HCT116 (cell line): ENCODE measurements at regions not wholly inside any gene's neighbourhood (a gene's known extent, or its start where the extent isn't known, plus 50 kb on each side); places are given as distances from the start of the nearest gene placed in this dataset.

Experiments used
- ATAC-seq: fragments of 200-7000 bp; cut with Tn5 transposase; 2 replicates; pipeline ENCODE4 v1.9.1; 2020; ENCODE audit warnings: mild to moderate bottlenecking, moderate library complexity
- BruUV-seq: library from RNA; stranded (reverse); fragments of 400-500 nt; replicated peaks from 2 replicates; lab custom pipeline; 2021; lab: Mats Ljungman, UMichigan
- CTCF ChIA-PET: fragments of 300-600 bp; sonication (Branson Sonifier 250); formaldehyde crosslinking; loops from one replicate; lab custom pipeline; 2021; ENCODE audit warnings: antibody characterized with exemption; lab: Charles Lee
- POLR2A ChIA-PET: fragments of 300-600, 350-600 bp; sonication (Branson Sonifier 250); formaldehyde crosslinking; loops from one replicate; lab custom pipeline; 2021; ENCODE audit warnings: antibody characterized with exemption; lab: Charles Lee
- RAD21 ChIA-PET, 2 experiments: fragments of 300-600 bp; sonication (Branson Sonifier 250); formaldehyde crosslinking; loops; one replicate each; lab custom pipeline; 2023; ENCODE audit warnings: low total read pairs in 2 of 2; ENCODE audit not compliant: uncharacterized antibody in 2 of 2, unreplicated experiment in 2 of 2, low non-redundant PET in 1 of 2; lab: Charles Lee
- DNase-seq: peaks from one replicate; pipeline ENCODE4 v3.0.0-alpha.2; 2010; ENCODE audit warnings: low read depth, low spot score
- H2AFZ ChIP-seq: fragments of 200-600 bp; shearing (Covaris generic), sonication (generic); 2 replicates; pipeline ENCODE4 v1.6.1; 2017; ENCODE audit warnings: low read depth, mixed run types, mixed read lengths, antibody characterized with exemption, low read length; ENCODE audit not compliant: poor library complexity, severe bottlenecking
- H3K27ac ChIP-seq: 2 replicates; pipeline ENCODE4 v1.5.1; 2012; ENCODE audit warnings: low read depth, low read length
- H3K27me3 ChIP-seq: fragments of 200-600 bp; sonication (generic); 2 replicates; pipeline ENCODE4 v1.6.1; 2016; ENCODE audit warnings: mixed run types, low read length, mixed read lengths; ENCODE audit not compliant: insufficient read depth
- H3K36me3 ChIP-seq, 2 experiments: fragments of 200-500 bp in 1 of 2; fragments of 200-600 bp in 1 of 2; sonication (Bioruptor generic) in 1 of 2; sonication (generic) in 1 of 2; 2 replicates each; pipeline versions ENCODE4 v1.5.1 to v1.6.1; 2014 to 2016; ENCODE audit warnings: low read length in 2 of 2, inconsistent platforms in 1 of 2, mixed read lengths in 1 of 2, mixed run types in 1 of 2; ENCODE audit not compliant: insufficient read depth in 2 of 2, control insufficient read depth in 1 of 2
- H3K4me1 ChIP-seq, 2 experiments: fragments of 200-600 bp in 1 of 2; sonication (generic) in 1 of 2; 2 replicates each; pipeline versions ENCODE4 v1.5.1 to v1.6.1; 2012 to 2017; ENCODE audit warnings: low read length in 2 of 2, inconsistent platforms in 1 of 2, mild to moderate bottlenecking in 1 of 2, mixed read lengths in 1 of 2, mixed run types in 1 of 2, moderate library complexity in 1 of 2; ENCODE audit not compliant: insufficient read depth in 2 of 2, control insufficient read depth in 1 of 2
- H3K4me2 ChIP-seq: fragments of 200-600 bp; sonication (generic); 2 replicates; pipeline ENCODE4 v1.6.1; 2017; ENCODE audit warnings: mixed run types, low read length, mixed read lengths
- H3K4me3 ChIP-seq, 2 experiments: fragments of 200-600 bp in 1 of 2; sonication (generic) in 1 of 2; replicated peaks in 1 of 2; 2 replicates each; pipeline ENCODE4 v1.5.1; 2011 to 2016; ENCODE audit warnings: low read length in 2 of 2, control low read depth in 1 of 2, low read depth in 1 of 2, mild to moderate bottlenecking in 1 of 2, mixed read lengths in 1 of 2, mixed run types in 1 of 2
- H3K79me2 ChIP-seq: fragments of 200-600 bp; sonication (generic); 2 replicates; pipeline ENCODE4 v1.6.1; 2017; ENCODE audit warnings: mild to moderate bottlenecking, mixed run types, low read length, moderate library complexity, mixed read lengths; ENCODE audit not compliant: insufficient read depth
- H3K9ac ChIP-seq: fragments of 200-600 bp; sonication (generic); 2 replicates; pipeline ENCODE4 v1.6.1; 2016; ENCODE audit warnings: low read length, mixed read lengths
- H3K9me2 ChIP-seq: fragments of 200-600 bp; sonication (generic), shearing (Covaris generic); 2 replicates; pipeline ENCODE4 v1.6.1; 2017; ENCODE audit warnings: mixed run types, mild to moderate bottlenecking, moderate library complexity; ENCODE audit not compliant: insufficient read depth
- H3K9me3 ChIP-seq, 2 experiments: fragments of 200-500 bp in 1 of 2; fragments of 200-600 bp in 1 of 2; sonication (Bioruptor generic) in 1 of 2; sonication (generic) in 1 of 2; 2 replicates each; pipeline ENCODE4 v1.6.1; 2014 to 2017; ENCODE audit warnings: low read length in 2 of 2, mixed read lengths in 2 of 2, inconsistent platforms in 1 of 2, low read depth in 1 of 2, mild to moderate bottlenecking in 1 of 2, mixed run types in 1 of 2, moderate library complexity in 1 of 2; ENCODE audit not compliant: control insufficient read depth in 1 of 2, insufficient read depth in 1 of 2
- H4K20me1 ChIP-seq: fragments of 200-600 bp; sonication (generic), shearing (Covaris generic); 2 replicates; pipeline ENCODE4 v1.6.1; 2017; ENCODE audit warnings: mixed run types, mild to moderate bottlenecking, moderate library complexity; ENCODE audit not compliant: insufficient read depth
- ATF3 ChIP-seq: IDR thresholded peaks from 2 replicates; pipeline ENCODE4 v1.6.1; 2012
- CEBPB ChIP-seq: IDR thresholded peaks from 2 replicates; pipeline ENCODE4 v1.6.1; 2012; ENCODE audit warnings: low read depth
- EZH2 ChIP-seq: fragments of 200-600 bp; sonication (generic); IDR thresholded peaks from 2 replicates; pipeline ENCODE4 v1.6.1; 2017; ENCODE audit warnings: antibody characterized with exemption, mixed run types
- EZH2phosphoT487 ChIP-seq: fragments of 200-600 bp; IDR thresholded peaks from 2 replicates; pipeline ENCODE4 v1.6.1; 2018; ENCODE audit warnings: antibody characterized with exemption, borderline replicate concordance
- FOSL1 ChIP-seq: IDR thresholded peaks from 2 replicates; pipeline ENCODE4 v1.6.1; 2012; ENCODE audit warnings: low read depth
- MAX ChIP-seq: IDR thresholded peaks from 2 replicates; pipeline ENCODE4 v1.6.1; 2012
- POLR2A ChIP-seq: IDR thresholded peaks from 2 replicates; pipeline ENCODE4 v1.7.0; 2011; ENCODE audit warnings: borderline replicate concordance; ENCODE audit not compliant: insufficient read depth, insufficient read length; ENCODE audit errors: extremely low read depth
- POLR2AphosphoS5 ChIP-seq: IDR thresholded peaks from 2 replicates; pipeline ENCODE4 v1.6.1; 2011; ENCODE audit warnings: mild to moderate bottlenecking, low read depth, low read length, moderate library complexity
- RAD21 ChIP-seq: IDR thresholded peaks from 2 replicates; pipeline ENCODE4 v1.6.1; 2012; ENCODE audit warnings: low read depth, mild to moderate bottlenecking
- REST ChIP-seq: IDR thresholded peaks from 2 replicates; pipeline ENCODE4 v1.6.1; 2012; ENCODE audit warnings: low read depth
- SIN3A ChIP-seq: IDR thresholded peaks from 2 replicates; pipeline ENCODE4 v1.6.1; 2012; ENCODE audit warnings: low read depth
- SRF ChIP-seq: IDR thresholded peaks from 2 replicates; pipeline ENCODE4 v1.6.1; 2012; ENCODE audit warnings: low read depth
- TCF7L2 ChIP-seq: IDR thresholded peaks from 2 replicates; pipeline ENCODE4 v1.7.0; 2011; ENCODE audit warnings: borderline replicate concordance, inconsistent platforms; ENCODE audit not compliant: insufficient read depth, insufficient read length; ENCODE audit errors: extremely low read depth
- ZFX ChIP-seq: fragments of 450-650 bp; IDR thresholded peaks from 2 replicates; pipeline ENCODE4 v1.6.1; 2017
- intact Hi-C: fragments of 100-400 bp; cut with micrococcal nuclease; formaldehyde crosslinking; loops from 2 replicates; pipeline ENCODE4 v1.10.0; 2022

GRCh38 chr6:6795393-6795792 is 206.9 kb downstream of the LY86 start:
- RAD21 ChIA-PET, result no interaction called here
- no peak for ATAC-seq
- DNase-seq, result no peak
- no peaks in the 10 kb centered on the region for H3K36me3 ChIP-seq
- no peaks in the 10 kb centered on the region for H3K9me2 ChIP-seq
- H3K9ac ChIP-seq, result no peak overlapping the region
- no TSS peak for BruUV-seq
- POLR2A ChIA-PET, result interaction anchor here (0.9 kb wide), 1 partner anchor 8 kb away, joined by 3 read pairs; no protein-coding TSS in a partner anchor
- TF ChIP-seq EZH2 (no peak), EZH2phosphoT487 (no peak), MAX (no peak), ATF3 (no peak), RAD21 (no peak), REST (no peak), FOSL1 (no peak), CEBPB (no peak), POLR2A (no peak), TCF7L2 (no peak), SRF (no peak), POLR2AphosphoS5 (no peak), ZFX (no peak), SIN3A (no peak)
- no peaks in the 10 kb centered on the region for H4K20me1 ChIP-seq
- no peaks in the 10 kb centered on the region for H3K27me3 ChIP-seq
- H3K79me2 ChIP-seq, result no peaks in the 10 kb centered on the region
- CTCF ChIA-PET, result no interaction called here
- H3K4me3 ChIP-seq, result no peak overlapping the region
- H2AFZ ChIP-seq, result no peak overlapping the region
- no peak overlapping the region for H3K27ac ChIP-seq
- intact Hi-C loops, result no loop called here
- no peak overlapping the region for H3K4me2 ChIP-seq
- peaks cover 6 to 58% of the 10 kb centered on the region in 2 experiments; a peak in 3 of 4 replicates for H3K4me1 ChIP-seq
- no peaks in the 10 kb centered on the region for H3K9me3 ChIP-seq
